IPS-15b (cell line): ENCODE measurements at regions not wholly inside any gene's neighbourhood (a gene's known extent, or its start where the extent isn't known, plus 50 kb on each side); places are given as distances from the start of the nearest gene placed in this dataset.

Source experiments
- H3K27me3 ChIP-seq: one replicate; pipeline ENCODE4 v1.6.1; 2013; ENCODE audit warnings: low read length; ENCODE audit not compliant: control insufficient read depth, insufficient read depth
- H3K36me3 ChIP-seq: one replicate; pipeline ENCODE4 v1.6.1; 2013; ENCODE audit warnings: low read length; ENCODE audit not compliant: control insufficient read depth, insufficient read depth
- H3K4me1 ChIP-seq: one replicate; pipeline ENCODE4 v1.6.1; 2013; ENCODE audit warnings: mild to moderate bottlenecking, low read length; ENCODE audit not compliant: control insufficient read depth, insufficient read depth
- H3K4me3 ChIP-seq: one replicate; pipeline ENCODE4 v1.5.1; 2013; ENCODE audit warnings: low read depth, low read length
- H3K9ac ChIP-seq: one replicate; pipeline ENCODE4 v1.6.1; 2013; ENCODE audit warnings: low read depth, mild to moderate bottlenecking, low read length
- H3K9me3 ChIP-seq: one replicate; pipeline ENCODE4 v1.6.1; 2013; ENCODE audit warnings: mild to moderate bottlenecking, low read length; ENCODE audit not compliant: control insufficient read depth, insufficient read depth

GRCh38 chr17:34770586-34770985 is 190.7 kb downstream of the CCT6B start:
- Histone ChIP-seq H3K9ac (no peak overlapping the region), H3K36me3 (no peaks in the 10 kb centered on the region), H3K4me3 (no peak overlapping the region), H3K9me3 (no peaks in the 10 kb centered on the region), H3K27me3 (peaks cover 2% of the 10 kb centered on the region), H3K4me1 (no peaks in the 10 kb centered on the region)

GRCh38 chr17:34769899-34770298 is 190.5 kb downstream of the TMEM132E start:
- H3K27me3 ChIP-seq: peaks cover 2% of the 10 kb centered on the region
- no peaks in the 10 kb centered on the region for H3K9me3 ChIP-seq
- H3K4me3 ChIP-seq: no peak overlapping the region
- H3K4me1 ChIP-seq: peaks cover 1% of the 10 kb centered on the region
- no peaks in the 10 kb centered on the region for H3K36me3 ChIP-seq
- no peak overlapping the region for H3K9ac ChIP-seq

- peaks cover 2% of the 10 kb centered on the region for H3K27me3 ChIP-seq
- H3K9me3 ChIP-seq: no peaks in the 10 kb centered on the region
- peaks cover 3% of the 10 kb centered on the region for H3K4me1 ChIP-seq
- H3K36me3 ChIP-seq: no peaks in the 10 kb centered on the region
- no peak overlapping the region for H3K4me3 ChIP-seq
- no peak overlapping the region for H3K9ac ChIP-seq
Observed at GRCh38 chr17:34769049-34769448, 189.7 kb downstream of the TMEM132E start.

- H3K9ac ChIP-seq: no peak overlapping the region
Observed at GRCh38 chr17:34765291-34765690, 185.9 kb downstream of the TMEM132E start.

GRCh38 chr17:34764716-34765115 is 185.3 kb downstream of the TMEM132E start:
- H3K9me3 ChIP-seq: no peaks in the 10 kb centered on the region
- H3K4me3 ChIP-seq: no peak overlapping the region
- H3K4me1 ChIP-seq: peaks cover 3% of the 10 kb centered on the region
- H3K27me3 ChIP-seq: no peaks in the 10 kb centered on the region
- no peak overlapping the region for H3K9ac ChIP-seq
- H3K36me3 ChIP-seq: no peaks in the 10 kb centered on the region

More at GRCh38 chr17:34765291-34765690, 185.9 kb downstream of the TMEM132E start:
- Histone ChIP-seq H3K4me1 (peaks cover 3% of the 10 kb centered on the region), H3K27me3 (no peaks in the 10 kb centered on the region), H3K4me3 (no peak overlapping the region), H3K9me3 (no peaks in the 10 kb centered on the region), H3K36me3 (no peaks in the 10 kb centered on the region)

- Histone ChIP-seq H3K36me3 (no peaks in the 10 kb centered on the region), H3K9me3 (no peaks in the 10 kb centered on the region), H3K4me3 (no peak overlapping the region), H3K27me3 (no peaks in the 10 kb centered on the region), H3K4me1 (peaks cover 3% of the 10 kb centered on the region), H3K9ac (no peak overlapping the region)
Observed at GRCh38 chr17:34763728-34764665, 184.6 kb downstream of the TMEM132E start.

GRCh38 chr17:34762078-34762477 is 182.7 kb downstream of the TMEM132E start:
- no peaks in the 10 kb centered on the region for H3K27me3 ChIP-seq
- peaks cover 3% of the 10 kb centered on the region for H3K4me1 ChIP-seq
- H3K9ac ChIP-seq: no peak overlapping the region
- H3K9me3 ChIP-seq: no peaks in the 10 kb centered on the region
- no peaks in the 10 kb centered on the region for H3K36me3 ChIP-seq
- H3K4me3 ChIP-seq: no peak overlapping the region

- H3K9me3 ChIP-seq: no peaks in the 10 kb centered on the region
- peaks cover 3% of the 10 kb centered on the region for H3K4me1 ChIP-seq
- H3K36me3 ChIP-seq: no peaks in the 10 kb centered on the region
- no peak overlapping the region for H3K9ac ChIP-seq
- no peaks in the 10 kb centered on the region for H3K27me3 ChIP-seq
- no peak overlapping the region for H3K4me3 ChIP-seq
Observed at GRCh38 chr17:34761646-34762045, 182.3 kb downstream of the TMEM132E start.

- Histone ChIP-seq H3K4me3 (no peak overlapping the region), H3K9ac (no peak overlapping the region), H3K9me3 (no peaks in the 10 kb centered on the region), H3K36me3 (no peaks in the 10 kb centered on the region), H3K4me1 (peaks cover 7% of the 10 kb centered on the region), H3K27me3 (no peaks in the 10 kb centered on the region)
Observed at GRCh38 chr17:34760931-34761495, 181.6 kb downstream of the TMEM132E start.

GRCh38 chr17:34758718-34759117 is 179.3 kb downstream of the TMEM132E start:
- no peaks in the 10 kb centered on the region for H3K27me3 ChIP-seq
- H3K4me1 ChIP-seq: peaks cover 4% of the 10 kb centered on the region
- H3K36me3 ChIP-seq: no peaks in the 10 kb centered on the region

GRCh38 chr17:34758316-34758715 is 178.9 kb downstream of the TMEM132E start:
- Histone ChIP-seq H3K9me3 (no peaks in the 10 kb centered on the region), H3K36me3 (no peaks in the 10 kb centered on the region), H3K27me3 (no peaks in the 10 kb centered on the region), H3K4me1 (peaks cover 4% of the 10 kb centered on the region), H3K9ac (no peak overlapping the region), H3K4me3 (no peak overlapping the region)

More at GRCh38 chr17:34758718-34759117, 179.3 kb downstream of the TMEM132E start:
- Histone ChIP-seq H3K4me3 (no peak overlapping the region), H3K9me3 (no peaks in the 10 kb centered on the region), H3K9ac (no peak overlapping the region)

- no peak overlapping the region for H3K9ac ChIP-seq
- peaks cover 4% of the 10 kb centered on the region for H3K4me1 ChIP-seq
- no peak overlapping the region for H3K4me3 ChIP-seq
- no peaks in the 10 kb centered on the region for H3K36me3 ChIP-seq
- H3K9me3 ChIP-seq: no peaks in the 10 kb centered on the region
- no peaks in the 10 kb centered on the region for H3K27me3 ChIP-seq
Observed at GRCh38 chr17:34757611-34758010, 178.2 kb downstream of the TMEM132E start.
